IMR-90 (cell line): ENCODE measurements at regions not wholly inside any gene's neighbourhood (a gene's known extent, or its start where the extent isn't known, plus 50 kb on each side); places are given as distances from the start of the nearest gene placed in this dataset.

ENCODE experiments used
- ATAC-seq: fragments of 200-7000 bp; cut with Tn5 transposase; 2 replicates; pipeline ENCODE4 v1.9.1; 2020; ENCODE audit warnings: low read depth, mild to moderate bottlenecking, moderate library complexity
- BruUV-seq: library from RNA; stranded (reverse); fragments of 400-500 nt; replicated peaks from 2 replicates; lab custom pipeline; 2021; lab: Mats Ljungman, UMichigan
- CTCF ChIA-PET: fragments of 300-600 bp; formaldehyde crosslinking; extraction: SDS; loops from one replicate; lab custom pipeline; 2021; ENCODE audit warnings: antibody characterized with exemption; lab: Yijun Ruan, JAX
- POLR2A ChIA-PET: fragments of 300-600 bp; sonication (Branson Sonifier 250); formaldehyde crosslinking; loops from one replicate; lab custom pipeline; 2022; ENCODE audit warnings: antibody characterized with exemption; ENCODE audit not compliant: unreplicated experiment; lab: Charles Lee
- DNase-seq: peaks from one replicate; pipeline ENCODE4 v3.0.0; 2013
- H2AFZ ChIP-seq: replicated peaks from 2 replicates; pipeline ENCODE3; 2013; ENCODE audit warnings: low read length, mild to moderate bottlenecking; ENCODE audit not compliant: poor library complexity
- H2AK5ac ChIP-seq: 2 replicates; pipeline ENCODE4 v1.6.1; 2013; ENCODE audit warnings: low read depth, low read length, inconsistent platforms
- H2AK9ac ChIP-seq: replicated peaks from 2 replicates; pipeline ENCODE3; 2013; ENCODE audit warnings: mild to moderate bottlenecking, low read depth, low read length, moderate library complexity; ENCODE audit not compliant: poor library complexity
- H2BK120ac ChIP-seq: 2 replicates; pipeline ENCODE4 v1.6.1; 2013; ENCODE audit warnings: low read depth, low read length, inconsistent platforms
- H2BK15ac ChIP-seq: 3 replicates; pipeline ENCODE4 v1.6.1; 2013; ENCODE audit warnings: low read depth, low read length, inconsistent platforms
- H2BK20ac ChIP-seq: 2 replicates; pipeline ENCODE4 v1.6.1; 2013; ENCODE audit warnings: low read depth, mild to moderate bottlenecking, inconsistent platforms, low read length, moderate library complexity
- H2BK5ac ChIP-seq: 2 replicates; pipeline ENCODE4 v1.6.1; 2013; ENCODE audit warnings: mild to moderate bottlenecking, low read depth, low read length, inconsistent platforms; ENCODE audit not compliant: poor library complexity, severe bottlenecking
- H3K14ac ChIP-seq: replicated peaks from 2 replicates; pipeline ENCODE4 v1.6.1; 2013; ENCODE audit warnings: low read depth, low read length, inconsistent platforms
- H3K18ac ChIP-seq: 2 replicates; pipeline ENCODE4 v1.6.1; 2013; ENCODE audit warnings: low read depth, low read length, control low read depth
- H3K23ac ChIP-seq: 2 replicates; pipeline ENCODE4 v1.6.1; 2013; ENCODE audit warnings: low read depth, low read length, inconsistent platforms
- H3K27ac ChIP-seq: 2 replicates; pipeline ENCODE4 v1.5.1; 2013; ENCODE audit warnings: mild to moderate bottlenecking, control low read depth, low read length; ENCODE audit not compliant: insufficient read depth
- H3K27me3 ChIP-seq: 2 replicates; pipeline ENCODE4 v1.6.1; 2013; ENCODE audit warnings: low read length; ENCODE audit not compliant: control insufficient read depth, insufficient read depth
- H3K36me3 ChIP-seq: 2 replicates; pipeline ENCODE4 v1.6.1; 2013; ENCODE audit warnings: low read length, mixed read lengths; ENCODE audit not compliant: control insufficient read depth, insufficient read depth
- H3K4ac ChIP-seq: 2 replicates; pipeline ENCODE4 v1.6.1; 2013; ENCODE audit warnings: low read depth, low read length, inconsistent platforms
- H3K4me1 ChIP-seq: 2 replicates; pipeline ENCODE4 v1.6.1; 2013; ENCODE audit warnings: low read length, mixed read lengths; ENCODE audit not compliant: control insufficient read depth, insufficient read depth
- H3K4me2 ChIP-seq: 2 replicates; pipeline ENCODE4 v1.6.1; 2013; ENCODE audit warnings: low read depth, mild to moderate bottlenecking, control low read depth, low read length, moderate library complexity
- H3K4me3 ChIP-seq: 2 replicates; pipeline ENCODE4 v1.5.1; 2013; ENCODE audit warnings: low read depth, mild to moderate bottlenecking, control low read depth, low read length, moderate library complexity; ENCODE audit not compliant: insufficient read depth
- H3K56ac ChIP-seq: 2 replicates; pipeline ENCODE4 v1.6.1; 2013; ENCODE audit warnings: low read length, inconsistent platforms; ENCODE audit not compliant: insufficient read depth; ENCODE audit errors: extremely low read depth
- H3K79me1 ChIP-seq, 2 experiments: 2 replicates each; pipeline ENCODE4 v1.6.1; 2013; ENCODE audit warnings: low read length in 2 of 2, inconsistent platforms in 1 of 2, low read depth in 1 of 2
- H3K9ac ChIP-seq: 2 replicates; pipeline ENCODE4 v1.6.1; 2013; ENCODE audit warnings: low read depth, low read length, control low read depth
- H3K9me1 ChIP-seq: 2 replicates; pipeline ENCODE4 v1.6.1; 2013; ENCODE audit warnings: low read length, inconsistent platforms; ENCODE audit not compliant: insufficient read depth
- H3K9me3 ChIP-seq: 2 replicates; pipeline ENCODE4 v1.6.1; 2013; ENCODE audit warnings: low read length; ENCODE audit not compliant: control insufficient read depth, insufficient read depth
- H4K20me1 ChIP-seq: 2 replicates; pipeline ENCODE4 v1.6.1; 2013; ENCODE audit warnings: low read length, inconsistent platforms; ENCODE audit not compliant: insufficient read depth
- H4K5ac ChIP-seq: 2 replicates; pipeline ENCODE4 v1.6.1; 2013; ENCODE audit warnings: mild to moderate bottlenecking, low read depth, low read length, control low read depth
- H4K8ac ChIP-seq, 2 experiments: 2 replicates each; pipeline ENCODE4 v1.6.1; 2013; ENCODE audit warnings: low read depth in 2 of 2, low read length in 2 of 2, control low read depth in 1 of 2, inconsistent platforms in 1 of 2
- H4K91ac ChIP-seq: 2 replicates; pipeline ENCODE4 v1.6.1; 2013; ENCODE audit warnings: low read depth, low read length, inconsistent platforms; ENCODE audit not compliant: insufficient read depth
- MAZ ChIP-seq: IDR thresholded peaks from 2 replicates; pipeline ENCODE4 v1.6.1; 2012; ENCODE audit warnings: low read depth, mild to moderate bottlenecking, low read length, improper control_type of control experiment, moderate library complexity, borderline replicate concordance
- WGBS, 2 experiments: methylation state at CpG; one replicate each; pipeline versions ENCODE4 v1.1.5 to v1.1.7; 2013; ENCODE audit warnings: missing lambda C conversion rate in 2 of 2; ENCODE audit not compliant: insufficient read length in 1 of 2; ENCODE audit errors: extremely low coverage in 2 of 2; 5-methylcytosine and 5-hydroxymethylcytosine counted together
- dilution Hi-C: fragments of 300-500 bp; cut with HindIII; formaldehyde crosslinking; loops from one replicate; pipeline ENCODE4 v1.14.3; 2018; ENCODE audit warnings: low sequenced_read_pairs; ENCODE audit not compliant: unreplicated experiment
- in situ Hi-C: fragments of 300-500 bp; cut with MboI; formaldehyde crosslinking; loops from 3 replicates; pipeline ENCODE4 v1.14.3; 2019; ENCODE audit warnings: low sequenced_read_pairs, inconsistent platforms, mixed read lengths
- intact Hi-C: fragments of 100-400 bp; cut with micrococcal nuclease; formaldehyde crosslinking; loops from 2 replicates; pipeline ENCODE4 v1.10.0; 2022

GRCh38 chrX:109920325-109920724, 82.6 kb upstream of the TMEM164 start:
- no peak for TF ChIP-seq MAZ
- DNase-seq (no peak), ATAC-seq (no peak)
- H3K4me1 ChIP-seq = no peaks in the 10 kb centered on the region
- H2AFZ ChIP-seq = no peak overlapping the region
- H4K20me1 ChIP-seq = no peaks in the 10 kb centered on the region
- no peak overlapping the region for H3K56ac ChIP-seq
- H3K23ac ChIP-seq = no peak overlapping the region
- dilution Hi-C loops = no loop called here
- H3K4ac ChIP-seq = no peak overlapping the region
- CTCF ChIA-PET = no interaction called here
- no peaks in the 10 kb centered on the region for H3K9me1 ChIP-seq
- H3K4me3 ChIP-seq = no peak overlapping the region
- H3K27ac ChIP-seq = no peak overlapping the region
- no peak overlapping the region for H3K14ac ChIP-seq
- intact Hi-C loops = no loop called here
- no peak overlapping the region for H2BK15ac ChIP-seq
- no peak overlapping the region for H2AK9ac ChIP-seq
- no peak overlapping the region for H3K18ac ChIP-seq
- H3K9me3 ChIP-seq = no peaks in the 10 kb centered on the region
- H2BK120ac ChIP-seq = no peak overlapping the region
- no peak overlapping the region for H2BK5ac ChIP-seq
- H3K4me2 ChIP-seq = no peak overlapping the region
- H4K8ac ChIP-seq = no peak overlapping the region
- in situ Hi-C loops = loop anchor here (25.0 kb wide), 1 partner anchor 492 kb away; no protein-coding TSS in a partner anchor
- no CpG with 5 or more reads among the region's 4 CpGs for WGBS, 2 experiments
- no peaks in the 10 kb centered on the region for H3K36me3 ChIP-seq
- H4K91ac ChIP-seq = no peak overlapping the region
- no peak overlapping the region for H2AK5ac ChIP-seq
- no peak overlapping the region for H2BK20ac ChIP-seq
- H3K79me1 ChIP-seq = no peaks in the 10 kb centered on the region
- no peak overlapping the region for H4K5ac ChIP-seq
- H3K27me3 ChIP-seq = peaks cover 15% of the 10 kb centered on the region
- no peak overlapping the region for H3K9ac ChIP-seq
- POLR2A ChIA-PET = interaction anchor here (0.5 kb wide), 1 partner anchor 131 kb away, joined by 3 read pairs; no protein-coding TSS in a partner anchor
- BruUV-seq = no TSS peak
